Progenitor cell of endocrine pancreas (in vitro differentiated cells): ENCODE measurements at regions not wholly inside any gene's neighbourhood (a gene's known extent, or its start where the extent isn't known, plus 50 kb on each side); places are given as distances from the start of the nearest gene placed in this dataset.

Source experiments
- DNase-seq: peaks from one replicate; pipeline ENCODE4 v3.0.0; 2021; ENCODE audit warnings: low spot score; ENCODE audit not compliant: unreplicated experiment
- H3K27ac Mint-ChIP-seq: 2 replicates; pipeline ENCODE4 v1.8.0; 2021; ENCODE audit warnings: mild to moderate bottlenecking, moderate library complexity, mixed read lengths
- H3K27me3 Mint-ChIP-seq: 2 replicates; pipeline ENCODE4 v1.8.0; 2021; ENCODE audit warnings: mixed read lengths
- H3K36me3 Mint-ChIP-seq: 2 replicates; pipeline ENCODE4 v1.8.0; 2022; ENCODE audit warnings: mixed read lengths; ENCODE audit not compliant: insufficient read depth
- H3K4me1 Mint-ChIP-seq: 2 replicates; pipeline ENCODE4 v1.8.0; 2021; ENCODE audit warnings: low read depth, mixed read lengths
- H3K4me3 Mint-ChIP-seq: 2 replicates; pipeline ENCODE4 v1.8.0; 2021; ENCODE audit warnings: low read depth, mild to moderate bottlenecking, moderate library complexity, mixed read lengths
- H3K9me3 Mint-ChIP-seq: 2 replicates; pipeline ENCODE4 v1.8.0; 2021; ENCODE audit warnings: low read depth, mixed read lengths
- TF ChIP-seq, protein P1 (sequence below): fragments of 200-600 bp; sonication (generic); IDR thresholded peaks from one replicate; pipeline ENCODE4 v1.5.0; 2021; ENCODE audit warnings: antibody characterized with exemption, mild to moderate bottlenecking; ENCODE audit not compliant: unreplicated experiment

DNA sequence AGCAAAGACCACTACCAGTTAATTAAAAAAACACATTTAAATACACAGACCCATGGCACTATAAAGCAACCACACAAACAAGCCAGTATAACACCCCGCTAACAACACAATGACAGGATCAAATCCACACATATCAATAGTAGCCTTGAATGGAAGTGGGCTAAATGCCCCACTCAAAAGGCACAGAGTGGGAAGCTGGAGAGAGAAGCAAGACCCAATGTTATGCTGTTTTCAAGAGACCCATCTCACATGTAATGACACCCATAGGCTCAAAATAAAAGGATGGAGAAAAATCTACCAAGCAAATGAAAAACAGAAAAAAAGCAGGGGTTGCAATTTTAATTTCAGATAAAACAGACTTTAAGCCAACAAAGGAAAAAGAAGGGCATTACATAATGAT, 125.4 kb upstream of the PTCHD4 start:
- Mint-ChIP-seq H3K4me1 (peaks cover 3% of the 10 kb centered on the region), H3K27me3 (no peaks in the 10 kb centered on the region), H3K4me3 (no peak overlapping the region), H3K9me3 (peaks cover 28% of the 10 kb centered on the region), H3K36me3 (peaks cover 1% of the 10 kb centered on the region), H3K27ac (no peak overlapping the region)
- DNase-seq: no peak
- TF ChIP-seq, protein P1, sequence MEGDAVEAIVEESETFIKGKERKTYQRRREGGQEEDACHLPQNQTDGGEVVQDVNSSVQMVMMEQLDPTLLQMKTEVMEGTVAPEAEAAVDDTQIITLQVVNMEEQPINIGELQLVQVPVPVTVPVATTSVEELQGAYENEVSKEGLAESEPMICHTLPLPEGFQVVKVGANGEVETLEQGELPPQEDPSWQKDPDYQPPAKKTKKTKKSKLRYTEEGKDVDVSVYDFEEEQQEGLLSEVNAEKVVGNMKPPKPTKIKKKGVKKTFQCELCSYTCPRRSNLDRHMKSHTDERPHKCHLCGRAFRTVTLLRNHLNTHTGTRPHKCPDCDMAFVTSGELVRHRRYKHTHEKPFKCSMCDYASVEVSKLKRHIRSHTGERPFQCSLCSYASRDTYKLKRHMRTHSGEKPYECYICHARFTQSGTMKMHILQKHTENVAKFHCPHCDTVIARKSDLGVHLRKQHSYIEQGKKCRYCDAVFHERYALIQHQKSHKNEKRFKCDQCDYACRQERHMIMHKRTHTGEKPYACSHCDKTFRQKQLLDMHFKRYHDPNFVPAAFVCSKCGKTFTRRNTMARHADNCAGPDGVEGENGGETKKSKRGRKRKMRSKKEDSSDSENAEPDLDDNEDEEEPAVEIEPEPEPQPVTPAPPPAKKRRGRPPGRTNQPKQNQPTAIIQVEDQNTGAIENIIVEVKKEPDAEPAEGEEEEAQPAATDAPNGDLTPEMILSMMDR: no peak

DNA sequence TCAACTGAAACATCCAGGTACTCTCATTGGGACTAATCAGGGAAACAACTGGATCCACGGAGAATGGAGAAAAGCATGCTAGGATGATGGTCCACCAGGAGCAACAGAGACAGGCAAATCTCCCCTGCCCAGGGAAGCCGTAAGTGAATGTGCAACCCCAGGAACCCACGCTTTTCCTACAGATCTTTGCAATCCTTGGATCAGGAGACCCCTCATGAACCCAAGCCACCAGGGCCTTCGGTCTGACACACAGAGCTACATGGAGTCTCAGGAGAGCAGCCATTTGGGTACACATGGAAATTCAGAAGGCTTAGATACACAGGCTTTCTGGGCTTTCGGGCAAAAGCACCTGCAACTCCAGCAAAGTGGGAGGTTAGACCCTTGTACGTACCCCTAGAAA, 122.1 kb upstream of the PTCHD4 start:
- TF ChIP-seq, protein P1: no peak

DNA sequence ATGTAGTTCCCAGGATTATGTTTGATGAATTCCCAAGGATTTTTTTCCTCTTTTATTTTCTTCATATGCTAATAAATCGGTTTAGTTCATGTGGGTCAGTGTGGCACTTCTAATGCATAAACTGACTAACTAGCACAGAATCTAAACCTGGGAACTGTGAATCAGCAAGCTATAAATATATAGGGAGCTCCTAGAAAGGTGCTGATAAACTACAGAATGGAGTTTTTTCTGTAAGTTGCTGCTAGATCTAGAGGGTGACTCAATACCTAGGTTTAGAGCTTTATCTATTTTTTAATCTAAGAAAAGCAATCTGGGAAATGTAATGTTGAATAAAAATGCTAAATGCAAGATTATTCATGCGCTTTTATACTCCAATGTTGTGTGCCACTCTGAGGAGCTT, 118.8 kb upstream of the PTCHD4 start:
- H3K36me3 Mint-ChIP-seq: no peaks in the 10 kb centered on the region
- no peak overlapping the region for H3K27ac Mint-ChIP-seq
- peaks cover 3% of the 10 kb centered on the region for H3K4me1 Mint-ChIP-seq
- TF ChIP-seq, protein P1: no peak
- peaks cover 3% of the 10 kb centered on the region for H3K9me3 Mint-ChIP-seq
- no peak for DNase-seq
- H3K4me3 Mint-ChIP-seq: no peak overlapping the region
- H3K27me3 Mint-ChIP-seq: no peaks in the 10 kb centered on the region

More for the DNA sequence above, 122.1 kb upstream of the PTCHD4 start:
- DNase-seq: no peak
- Mint-ChIP-seq H3K27ac (no peak overlapping the region), H3K4me3 (no peak overlapping the region), H3K27me3 (no peaks in the 10 kb centered on the region), H3K36me3 (peaks cover 1% of the 10 kb centered on the region), H3K9me3 (peaks cover 20% of the 10 kb centered on the region), H3K4me1 (peaks cover 3% of the 10 kb centered on the region)

DNA sequence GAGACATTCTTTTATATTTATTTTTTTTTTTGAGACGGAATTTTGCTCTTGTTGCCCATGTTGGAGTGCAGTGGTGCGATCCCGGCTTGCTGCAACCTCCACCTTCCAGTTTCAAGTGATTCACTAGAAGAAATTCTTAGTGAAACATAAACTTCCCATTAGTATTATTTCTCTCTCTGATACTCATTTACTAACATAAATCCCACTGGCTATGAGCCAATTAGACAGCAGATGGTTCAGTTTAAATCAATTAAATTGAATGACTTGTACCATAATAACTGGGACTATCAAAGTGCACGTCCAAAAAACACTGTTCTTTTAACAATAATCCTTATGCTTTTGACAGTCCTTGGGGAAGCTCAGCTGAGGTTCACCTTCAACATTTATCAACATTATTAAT, 111.2 kb upstream of the PTCHD4 start:
- H3K27me3 Mint-ChIP-seq: no peaks in the 10 kb centered on the region
- H3K36me3 Mint-ChIP-seq: peaks cover 1% of the 10 kb centered on the region
- TF ChIP-seq, protein P1: no peak
- DNase-seq: no peak
- H3K4me3 Mint-ChIP-seq: no peak overlapping the region
- H3K4me1 Mint-ChIP-seq: peaks cover 20% of the 10 kb centered on the region
- peaks cover 16% of the 10 kb centered on the region for H3K9me3 Mint-ChIP-seq
- H3K27ac Mint-ChIP-seq: no peak overlapping the region

DNA sequence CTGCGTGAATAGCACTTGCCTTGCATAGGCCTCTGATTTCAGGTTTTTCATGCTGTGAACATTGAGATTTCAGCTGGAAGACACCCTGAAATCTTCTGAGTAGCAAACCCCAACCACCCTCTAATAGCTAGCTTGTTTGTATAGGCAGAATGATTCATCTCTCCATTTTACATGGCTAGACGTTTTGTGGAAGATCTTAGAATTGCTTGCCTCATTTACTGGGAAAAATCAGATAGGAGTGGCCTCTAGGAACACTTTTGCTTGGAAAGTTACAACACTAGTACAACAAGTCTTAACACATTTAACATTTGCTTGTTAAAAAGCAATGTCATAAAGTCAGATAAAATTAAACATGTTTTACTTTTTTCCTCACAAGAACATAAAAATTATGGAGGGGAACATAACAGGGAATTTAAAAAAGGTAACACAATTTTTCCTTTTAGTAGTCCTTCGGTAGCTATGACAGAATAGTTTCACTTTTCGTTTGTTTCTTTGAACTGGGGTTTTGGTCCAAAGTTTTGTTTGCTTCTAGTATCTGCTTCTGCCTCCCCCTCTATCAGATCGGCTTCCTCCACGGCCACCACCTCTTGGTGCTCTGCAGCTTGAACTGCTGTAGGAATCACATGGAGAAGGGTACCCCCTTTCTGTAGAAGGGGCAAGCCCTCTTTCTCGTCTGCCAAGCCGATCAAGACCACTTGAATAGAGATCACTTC, 102.2 kb upstream of the PTCHD4 start:
- Mint-ChIP-seq H3K9me3 (peaks cover 31% of the 10 kb centered on the region), H3K27ac (no peak overlapping the region), H3K36me3 (peaks cover 1% of the 10 kb centered on the region), H3K4me3 (no peak overlapping the region), H3K4me1 (peaks cover 6% of the 10 kb centered on the region), H3K27me3 (no peaks in the 10 kb centered on the region)
- TF ChIP-seq, protein P1: no peak
- DNase-seq: no peak
